HEK293T (cell line): ENCODE measurements at regions not wholly inside any gene's neighbourhood (a gene's known extent, or its start where the extent isn't known, plus 50 kb on each side); places are given as distances from the start of the nearest gene placed in this dataset.

Experiments used
- CTCF ChIA-PET: fragments of 350-600 bp; formaldehyde crosslinking; extraction: SDS; loops from one replicate; lab custom pipeline; 2021; ENCODE audit warnings: antibody characterized with exemption, inconsistent platforms; lab: Yijun Ruan, JAX
- POLR2A ChIA-PET: fragments of 350-600 bp; formaldehyde crosslinking; extraction: SDS; loops from one replicate; lab custom pipeline; 2020; ENCODE audit warnings: antibody characterized with exemption, inconsistent platforms; lab: Yijun Ruan, JAX
- DNase-seq: peaks from one replicate; pipeline ENCODE4 v3.0.0; 2012; ENCODE audit warnings: mixed read lengths; ENCODE audit errors: extremely low spot score
- ARNT ChIP-seq: fragments of 450-650 bp; IDR thresholded peaks from 2 replicates; pipeline ENCODE4 v1.6.1; 2017; ENCODE audit warnings: mild to moderate bottlenecking
- BHLHE40 ChIP-seq: fragments of 450-650 bp; IDR thresholded peaks from 2 replicates; pipeline ENCODE4 v1.6.1; 2016; ENCODE audit warnings: mild to moderate bottlenecking, moderate library complexity, borderline replicate concordance
- CTBP1 ChIP-seq: fragments of 450-650 bp; IDR thresholded peaks from 2 replicates; pipeline ENCODE4 v1.6.1; 2016; ENCODE audit warnings: borderline replicate concordance
- ELF4 ChIP-seq: fragments of 450-650 bp; IDR thresholded peaks from 2 replicates; pipeline ENCODE4 v1.6.1; 2017; ENCODE audit warnings: antibody characterized with exemption
- FOXA1 ChIP-seq: fragments of 450-650 bp; IDR thresholded peaks from 2 replicates; pipeline ENCODE4 v1.6.1; 2016; ENCODE audit warnings: mild to moderate bottlenecking
- FOXK2 ChIP-seq: fragments of 450-650 bp; IDR thresholded peaks from 2 replicates; pipeline ENCODE4 v1.6.1; 2016; ENCODE audit warnings: mild to moderate bottlenecking
- FOXM1 ChIP-seq: fragments of 450-650 bp; IDR thresholded peaks from 2 replicates; pipeline ENCODE4 v1.6.1; 2017; ENCODE audit warnings: mild to moderate bottlenecking, borderline replicate concordance
- HDGF ChIP-seq: fragments of 450-650 bp; IDR thresholded peaks from 2 replicates; pipeline ENCODE4 v1.6.1; 2017; ENCODE audit warnings: antibody characterized with exemption, borderline replicate concordance
- L3MBTL2 ChIP-seq: fragments of 450-650 bp; conservative IDR thresholded peaks from 2 replicates; pipeline ENCODE4 v1.6.1; 2016; ENCODE audit warnings: mild to moderate bottlenecking
- LEF1 ChIP-seq: fragments of 450-650 bp; IDR thresholded peaks from 2 replicates; pipeline ENCODE4 v1.6.1; 2017; ENCODE audit warnings: mild to moderate bottlenecking, borderline replicate concordance
- NFRKB ChIP-seq: fragments of 450-650 bp; IDR thresholded peaks from 2 replicates; pipeline ENCODE4 v1.6.1; 2016; ENCODE audit warnings: mild to moderate bottlenecking, moderate library complexity
- SP1 ChIP-seq: fragments of 450-650 bp; IDR thresholded peaks from 2 replicates; pipeline ENCODE4 v1.6.1; 2017
- SUZ12 ChIP-seq: fragments of 450-650 bp; IDR thresholded peaks from 2 replicates; pipeline ENCODE4 v1.6.1; 2016; ENCODE audit warnings: mild to moderate bottlenecking
- TARDBP ChIP-seq: fragments of 450-650 bp; IDR thresholded peaks from 2 replicates; pipeline ENCODE4 v1.6.1; 2016
- ZNF384 ChIP-seq: fragments of 450-650 bp; IDR thresholded peaks from 2 replicates; pipeline ENCODE4 v1.6.1; 2016
- TF ChIP-seq, protein P1 (sequence below): fragments of 450-650 bp; IDR thresholded peaks from 2 replicates; pipeline ENCODE4 v1.6.1; 2016

DNA sequence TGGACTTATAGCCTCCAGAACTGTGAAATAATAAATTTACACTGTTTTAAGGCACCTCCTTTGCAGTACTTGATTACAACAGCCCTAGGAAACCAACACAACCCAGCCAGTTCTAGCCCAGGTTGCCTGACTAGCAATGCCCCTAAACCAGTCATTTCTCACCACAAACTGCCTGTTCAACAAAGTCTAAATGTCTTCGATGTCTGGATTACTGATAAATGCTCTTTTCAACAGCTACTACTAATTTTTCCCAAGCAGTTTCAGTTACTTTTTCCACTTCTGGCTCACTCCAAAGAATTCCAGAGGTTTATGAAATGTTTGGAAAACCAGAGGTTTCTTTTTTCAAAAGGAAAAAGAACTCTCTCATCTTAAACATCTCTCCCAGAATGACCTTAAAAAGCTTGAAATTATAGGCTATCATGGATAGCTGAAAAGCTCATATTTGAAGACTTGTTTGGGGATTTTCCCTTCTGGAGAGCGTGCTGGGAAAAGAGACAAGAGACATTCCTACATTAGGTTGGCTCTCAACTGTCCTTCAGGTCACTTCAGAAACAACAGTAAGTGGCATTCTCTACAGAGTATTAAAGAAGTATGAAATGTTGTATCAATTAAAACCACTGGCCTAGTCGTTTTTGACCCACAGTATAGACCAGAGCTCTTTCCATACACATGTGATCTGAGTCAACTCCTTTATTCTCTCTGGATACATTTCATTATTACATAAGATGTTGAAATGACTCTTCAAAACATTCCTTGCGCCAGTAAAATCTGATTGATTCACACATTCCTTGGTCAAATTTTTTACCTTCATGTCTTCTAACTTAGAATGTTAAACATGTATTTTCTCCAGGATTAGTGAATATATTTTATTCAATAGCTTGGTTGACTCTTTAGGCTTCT is 265.9 kb downstream of the COL12A1 start:
- no peak for DNase-seq
- no peak for TF ChIP-seq LEF1
- no peak for TF ChIP-seq BHLHE40
- TF ChIP-seq ARNT, result no peak
- TF ChIP-seq FOXM1, result no peak
- TF ChIP-seq FOXA1, result no peak
- no peak for TF ChIP-seq SUZ12
- TF ChIP-seq, protein P1, sequence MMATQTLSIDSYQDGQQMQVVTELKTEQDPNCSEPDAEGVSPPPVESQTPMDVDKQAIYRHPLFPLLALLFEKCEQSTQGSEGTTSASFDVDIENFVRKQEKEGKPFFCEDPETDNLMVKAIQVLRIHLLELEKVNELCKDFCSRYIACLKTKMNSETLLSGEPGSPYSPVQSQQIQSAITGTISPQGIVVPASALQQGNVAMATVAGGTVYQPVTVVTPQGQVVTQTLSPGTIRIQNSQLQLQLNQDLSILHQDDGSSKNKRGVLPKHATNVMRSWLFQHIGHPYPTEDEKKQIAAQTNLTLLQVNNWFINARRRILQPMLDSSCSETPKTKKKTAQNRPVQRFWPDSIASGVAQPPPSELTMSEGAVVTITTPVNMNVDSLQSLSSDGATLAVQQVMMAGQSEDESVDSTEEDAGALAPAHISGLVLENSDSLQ, result no peak
- no peak for TF ChIP-seq SP1
- no peak for TF ChIP-seq CTBP1
- TF ChIP-seq ELF4, result no peak
- TF ChIP-seq L3MBTL2, result no peak
- TF ChIP-seq HDGF, result no peak
- no peak for TF ChIP-seq TARDBP
- no peak for TF ChIP-seq ZNF384
- TF ChIP-seq FOXK2, result no peak
- TF ChIP-seq NFRKB, result no peak
- ChIA-PET POLR2A (no interaction called here), CTCF (interaction anchor here (0.6 to 1.3 kb wide), 2 partner anchors 264 to 974 kb away, joined by 4 read pairs; no protein-coding TSS in a partner anchor)

DNA sequence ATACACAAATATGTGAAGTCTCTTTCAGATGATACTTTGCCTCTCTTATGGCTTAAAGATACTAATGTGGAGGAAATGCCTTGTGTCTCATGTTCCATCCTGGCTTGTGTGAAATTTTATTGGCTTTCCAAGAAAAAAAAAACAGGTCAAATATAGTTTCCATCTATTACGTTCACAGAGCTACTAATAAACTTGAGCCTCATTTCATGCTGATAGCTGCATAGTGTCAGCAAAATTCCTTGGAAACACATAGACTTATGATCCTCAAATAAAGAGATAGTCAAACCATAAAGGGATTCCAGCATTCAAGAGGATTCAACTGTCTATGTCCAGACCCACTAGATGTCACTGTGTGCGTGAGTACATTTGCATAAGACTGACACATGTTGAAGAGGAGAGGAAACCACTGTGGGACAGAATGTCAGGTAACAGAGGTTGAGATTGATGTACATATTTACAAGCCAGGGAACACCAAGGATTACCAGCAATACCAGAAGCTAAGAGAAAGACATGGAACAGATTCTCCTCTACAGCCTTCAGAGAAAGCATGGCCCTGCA is 266.6 kb downstream of the COL12A1 start:
- POLR2A ChIA-PET, result no interaction called here
- CTCF ChIA-PET, result interaction anchor here (0.5 to 1.3 kb wide), 3 partner anchors 265 to 975 kb away, joined by 4 to 5 read pairs (median 4); no protein-coding TSS in a partner anchor
- DNase-seq, result no peak

DNA sequence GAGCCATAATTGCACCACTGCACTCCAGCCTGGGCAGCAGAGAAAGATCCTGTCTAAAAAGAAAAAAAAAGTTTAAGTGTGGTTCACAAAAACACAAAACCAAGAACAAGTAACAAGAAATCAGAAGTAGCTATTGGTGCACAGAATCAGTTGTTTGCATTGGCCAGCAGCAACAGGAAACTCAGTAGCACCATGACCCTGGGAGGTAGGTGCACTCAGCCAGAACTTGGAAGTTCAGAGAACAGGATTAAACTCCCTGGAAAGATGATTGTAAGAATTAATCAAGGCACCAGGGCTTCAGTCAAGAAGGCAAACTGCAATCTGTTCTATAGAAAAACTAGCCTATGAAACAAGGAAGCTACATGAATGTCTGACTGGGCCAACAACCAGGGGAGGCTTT is 267.9 kb downstream of the COL12A1 start:
- TF ChIP-seq L3MBTL2 (no peak), ZNF384 (no peak), LEF1 (no peak), HDGF (no peak), FOXM1 (no peak), SUZ12 (no peak), NFRKB (no peak), FOXK2 (no peak), SP1 (no peak)
- TF ChIP-seq, protein P1, result no peak
- ChIA-PET POLR2A (no interaction called here), CTCF (no interaction called here)
- DNase-seq, result no peak

More for the DNA sequence above, 266.6 kb downstream of the COL12A1 start:
- TF ChIP-seq, protein P1, result no peak
- no peak for TF ChIP-seq ARNT
- no peak for TF ChIP-seq SUZ12
- TF ChIP-seq BHLHE40, result no peak
- TF ChIP-seq FOXA1, result no peak
- no peak for TF ChIP-seq HDGF
- no peak for TF ChIP-seq TARDBP
- TF ChIP-seq ELF4, result no peak
- TF ChIP-seq FOXM1, result no peak

DNA sequence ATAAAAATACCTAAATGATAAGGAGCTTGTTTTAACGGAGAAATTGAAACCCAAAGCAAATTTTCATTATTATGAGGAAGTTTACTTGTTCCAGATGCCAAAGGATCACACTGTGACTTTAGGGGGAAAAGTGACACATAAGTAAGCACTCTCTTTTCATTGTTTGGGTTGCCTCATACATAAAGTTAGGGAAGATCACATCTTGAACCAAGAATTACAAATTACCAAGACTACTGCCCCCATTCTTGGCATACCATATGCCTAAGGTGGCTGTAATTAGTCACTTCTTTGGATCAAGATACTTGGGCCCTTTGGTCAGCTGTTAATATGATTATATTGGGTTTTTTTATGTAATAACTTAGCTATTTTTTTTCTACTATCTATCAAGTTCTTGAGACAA is 269.0 kb downstream of the COL12A1 start:
- no peak for DNase-seq
- TF ChIP-seq TARDBP (no peak), BHLHE40 (no peak), SP1 (no peak), ARNT (no peak), L3MBTL2 (no peak), FOXA1 (no peak), NFRKB (no peak), CTBP1 (no peak), HDGF (no peak), FOXK2 (no peak), FOXM1 (no peak), SUZ12 (no peak), ZNF384 (no peak)
- TF ChIP-seq, protein P1, result no peak
- ChIA-PET CTCF (no interaction called here), POLR2A (no interaction called here)

DNA sequence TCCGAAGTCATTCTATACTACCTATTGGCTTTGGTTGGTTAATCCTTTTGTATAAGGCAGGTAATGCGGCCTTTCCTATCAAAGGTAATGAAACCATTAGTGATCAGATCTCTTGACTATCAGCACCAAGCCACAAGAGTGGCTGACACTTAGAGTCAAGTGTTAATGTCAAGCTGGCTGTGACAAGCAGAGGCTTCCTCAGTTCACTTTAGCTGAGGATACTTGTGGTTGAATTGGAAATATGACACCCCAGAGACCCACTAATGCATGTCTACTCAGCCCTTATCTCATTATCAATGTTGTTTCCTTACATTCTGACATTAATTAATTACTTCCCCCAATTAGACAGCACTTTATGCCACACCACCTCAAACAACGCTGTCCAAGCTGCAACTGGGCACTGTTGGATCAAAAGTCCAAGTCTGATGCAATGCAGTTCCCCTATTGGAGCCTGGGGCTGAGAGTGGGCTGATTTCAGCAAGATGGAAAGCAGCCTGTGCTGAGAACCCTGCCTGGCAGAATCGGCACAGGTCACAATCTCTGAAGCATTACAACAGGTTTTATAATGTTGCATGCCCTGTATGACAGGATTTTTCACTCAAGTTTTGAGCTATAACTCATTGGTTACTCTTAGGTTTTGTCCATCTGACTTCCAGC is 273.5 kb downstream of the COL12A1 start:
- ChIA-PET CTCF (no interaction called here), POLR2A (no interaction called here)
- no peak for DNase-seq
- no peak for TF ChIP-seq ELF4
- TF ChIP-seq ZNF384, result no peak
- no peak for TF ChIP-seq CTBP1
- no peak for TF ChIP-seq ARNT
- no peak for TF ChIP-seq FOXA1
- no peak for TF ChIP-seq SP1
- no peak for TF ChIP-seq HDGF
- TF ChIP-seq LEF1, result no peak
- TF ChIP-seq, protein P1, result no peak
- no peak for TF ChIP-seq FOXM1
- no peak for TF ChIP-seq FOXK2
- TF ChIP-seq SUZ12, result no peak
- no peak for TF ChIP-seq BHLHE40
- no peak for TF ChIP-seq L3MBTL2
- TF ChIP-seq TARDBP, result no peak
- no peak for TF ChIP-seq NFRKB
